NB4 (cell line): ENCODE measurements at regions not wholly inside any gene's neighbourhood (a gene's known extent, or its start where the extent isn't known, plus 50 kb on each side); places are given as distances from the start of the nearest gene placed in this dataset.
A peak's percentile ranks its signal among the peaks of the same experiment; 100 is the strongest.

ENCODE experiments used
- DNase-seq: peaks from one replicate; pipeline ENCODE4 v3.0.0; 2010; ENCODE audit warnings: low read depth
- H3K4me3 ChIP-seq: one replicate; pipeline ENCODE4 v1.5.1; 2011; ENCODE audit warnings: mild to moderate bottlenecking, low read depth, low read length, moderate library complexity
- CTCF ChIP-seq: IDR thresholded peaks from one replicate; pipeline ENCODE4 v1.5.1; 2012; ENCODE audit warnings: low read depth, low read length
- MAX ChIP-seq: IDR thresholded peaks from 2 replicates; pipeline ENCODE4 v1.6.1; 2011; ENCODE audit warnings: low read depth, low read length
- MYC ChIP-seq: IDR thresholded peaks from 2 replicates; pipeline ENCODE4 v1.6.1; 2011; ENCODE audit warnings: low read depth, low read length
- POLR2A ChIP-seq: IDR thresholded peaks from 2 replicates; pipeline ENCODE4 v1.6.1; 2011; ENCODE audit warnings: mild to moderate bottlenecking; ENCODE audit not compliant: insufficient read length; ENCODE audit errors: extremely low read depth

- TF ChIP-seq POLR2A (no peak), CTCF (no peak), MAX (no peak), MYC (no peak)
- peak; percentile 17 for DNase-seq
- H3K4me3 ChIP-seq = no peak overlapping the region
These were observed 141.6 kb downstream of the KCNJ12 start for GRCh38 chr17:21517538-21518293.

- peak; percentile 44 for DNase-seq
- no peak overlapping the region for H3K4me3 ChIP-seq
- TF ChIP-seq MYC (no peak), CTCF (no peak), MAX (no peak), POLR2A (no peak)
These were observed 146.7 kb downstream of the KCNJ12 start for GRCh38 chr17:21522755-21523336.

- TF ChIP-seq POLR2A = no peak
- TF ChIP-seq MYC = no peak
- no peak for TF ChIP-seq MAX
- no peak for TF ChIP-seq CTCF
- DNase-seq = no peak
- H3K4me3 ChIP-seq = no peak overlapping the region
These were observed 147.5 kb downstream of the KCNJ12 start for GRCh38 chr17:21523497-21524210.

- no peak for TF ChIP-seq CTCF
- TF ChIP-seq MYC = no peak
- no peak for TF ChIP-seq MAX
- TF ChIP-seq POLR2A = no peak
- no peak overlapping the region for H3K4me3 ChIP-seq
- DNase-seq = no peak
These were observed 148.0 kb downstream of the KCNJ12 start for GRCh38 chr17:21524211-21524591.

- TF ChIP-seq CTCF (no peak), MAX (no peak), MYC (no peak), POLR2A (no peak)
- DNase-seq = no peak
- H3K4me3 ChIP-seq = no peak overlapping the region
These were observed 149.4 kb downstream of the KCNJ12 start for GRCh38 chr17:21525464-21526130.
